Endothelial cell of umbilical vein (primary cell): ENCODE measurements at regions not wholly inside any gene's neighbourhood (a gene's known extent, or its start where the extent isn't known, plus 50 kb on each side); places are given as distances from the start of the nearest gene placed in this dataset.

Experiments used
- BruUV-seq: library from RNA; stranded (reverse); fragments of 400-500 nt; replicated peaks from 2 replicates; lab custom pipeline; 2021; lab: Mats Ljungman, UMichigan
- CTCF ChIA-PET: fragments of 300-600, 350-600 bp; sonication (Branson Sonifier 250); formaldehyde crosslinking; loops from one replicate; lab custom pipeline; 2021; ENCODE audit warnings: antibody characterized with exemption, inconsistent platforms; lab: Charles Lee
- POLR2A ChIA-PET: fragments of 300-600, 350-600 bp; sonication (Branson Sonifier 250); formaldehyde crosslinking; loops from one replicate; lab custom pipeline; 2021; ENCODE audit warnings: antibody characterized with exemption, inconsistent platforms; lab: Charles Lee
- DNase-seq: peaks from one replicate; pipeline ENCODE4 v3.0.0-alpha.2; 2011; ENCODE audit warnings: low read depth, low spot score
- FAIRE-seq: peaks from 2 replicates; lab custom pipeline; 2011; peaks lifted over from hg19 to GRCh38; lab: Jason Lieb, UNC
- H2AFZ ChIP-seq: 2 replicates; pipeline ENCODE4 v1.6.0; 2012; ENCODE audit warnings: low read depth, low read length, control low read depth, inconsistent platforms
- H3K27ac ChIP-seq: 2 replicates; pipeline ENCODE4 v1.5.1; 2011; ENCODE audit warnings: low read depth, mild to moderate bottlenecking, control low read depth, low read length, moderate library complexity; ENCODE audit not compliant: insufficient read depth
- H3K27me3 ChIP-seq, 2 experiments: 2 replicates each; pipeline versions ENCODE4 v1.6.0 to v1.6.1; 2011; ENCODE audit warnings: low read length in 2 of 2, mixed read lengths in 1 of 2; ENCODE audit not compliant: control insufficient read depth in 2 of 2, insufficient read depth in 2 of 2
- H3K36me3 ChIP-seq, 2 experiments: 2 replicates in 1 of 2; 3 replicates in 1 of 2; pipeline ENCODE4 v1.5.1; 2011; ENCODE audit warnings: low read length in 2 of 2, mild to moderate bottlenecking in 1 of 2, moderate library complexity in 1 of 2; ENCODE audit not compliant: control insufficient read depth in 2 of 2, insufficient read depth in 2 of 2; ENCODE audit errors: extremely low read depth in 1 of 2
- H3K4me1 ChIP-seq: 3 replicates; pipeline ENCODE4 v1.5.1; 2011; ENCODE audit warnings: mild to moderate bottlenecking, low read length; ENCODE audit not compliant: control insufficient read depth, insufficient read depth; ENCODE audit errors: extremely low read depth
- H3K4me2 ChIP-seq: 2 replicates; pipeline ENCODE4 v1.6.1; 2011; ENCODE audit warnings: low read length, control low read depth, mixed read lengths; ENCODE audit not compliant: insufficient read depth
- H3K4me3 ChIP-seq, 3 experiments: fragments of 200-600 bp in 1 of 3; sonication (generic), shearing (Covaris generic) in 1 of 3; replicated peaks in 1 of 3; 2 replicates each; pipeline ENCODE4 v1.5.1; 2011 to 2016; ENCODE audit warnings: control low read depth in 3 of 3, low read length in 3 of 3, mild to moderate bottlenecking in 2 of 3, inconsistent platforms in 1 of 3, low read depth in 1 of 3, moderate library complexity in 1 of 3; ENCODE audit not compliant: insufficient read depth in 1 of 3
- H3K79me2 ChIP-seq: 2 replicates; pipeline ENCODE4 v1.6.0; 2012; ENCODE audit warnings: low read length, inconsistent platforms; ENCODE audit not compliant: control insufficient read depth, insufficient read depth
- H3K9ac ChIP-seq: replicated peaks from 2 replicates; pipeline ENCODE3; 2011; ENCODE audit warnings: low read length, control low read depth; ENCODE audit not compliant: insufficient read depth; ENCODE audit errors: extremely low read depth
- H3K9me1 ChIP-seq: replicated peaks from 3 replicates; pipeline ENCODE4 v1.6.0; 2011; ENCODE audit warnings: mild to moderate bottlenecking, low read length; ENCODE audit not compliant: control insufficient read depth, insufficient read depth; ENCODE audit errors: extremely low read depth
- H3K9me3 ChIP-seq: replicated peaks from 2 replicates; pipeline ENCODE4 v1.5.1; 2012; ENCODE audit warnings: low read length, inconsistent platforms; ENCODE audit not compliant: control insufficient read depth, insufficient read depth
- H4K20me1 ChIP-seq: replicated peaks from 2 replicates; pipeline ENCODE3; 2011; ENCODE audit warnings: mild to moderate bottlenecking, low read length; ENCODE audit not compliant: control insufficient read depth, insufficient read depth; ENCODE audit errors: extremely low read depth
- EZH2 ChIP-seq: IDR thresholded peaks from 2 replicates; pipeline ENCODE4 v1.6.1; 2012; ENCODE audit warnings: borderline replicate concordance, low read depth, mild to moderate bottlenecking, moderate library complexity, low read length, inconsistent platforms; ENCODE audit not compliant: severe bottlenecking
- FOS ChIP-seq: IDR thresholded peaks from 2 replicates; pipeline ENCODE4 v1.6.1; 2011; ENCODE audit warnings: mild to moderate bottlenecking, low read length, moderate library complexity, borderline replicate concordance; ENCODE audit not compliant: insufficient read depth
- GATA2 ChIP-seq: IDR thresholded peaks from 2 replicates; pipeline ENCODE4 v1.7.0; 2011; ENCODE audit warnings: low read depth, mild to moderate bottlenecking, moderate library complexity, mixed read lengths, low read length; ENCODE audit not compliant: insufficient read length, insufficient read depth
- JUN ChIP-seq: IDR thresholded peaks from 2 replicates; pipeline ENCODE4 v1.6.1; 2011; ENCODE audit warnings: borderline replicate concordance, low read depth; ENCODE audit not compliant: insufficient read length, insufficient read depth
- MAX ChIP-seq: IDR thresholded peaks from 2 replicates; pipeline ENCODE4 v1.6.1; 2011; ENCODE audit not compliant: insufficient read depth, insufficient read length
- MYC ChIP-seq: IDR thresholded peaks from one replicate; pipeline ENCODE4 v1.6.1; 2011; ENCODE audit warnings: mild to moderate bottlenecking, low read depth, low read length
- POLR2A ChIP-seq: IDR thresholded peaks from 2 replicates; pipeline ENCODE4 v1.6.1; 2012; ENCODE audit warnings: low read depth, mild to moderate bottlenecking, control low read depth, low read length
- POLR2AphosphoS5 ChIP-seq: IDR thresholded peaks from 2 replicates; pipeline ENCODE4 v1.6.1; 2012; ENCODE audit warnings: low read depth, mild to moderate bottlenecking, control low read depth, low read length, moderate library complexity; ENCODE audit not compliant: insufficient read depth
- dilution Hi-C: fragments of 300-500 bp; cut with MboI; formaldehyde crosslinking; loops from one replicate; pipeline ENCODE4 v1.15.0; 2019; ENCODE audit warnings: low sequenced_read_pairs; ENCODE audit not compliant: extremely low pct_ligation_motif_present
- intact Hi-C: fragments of 100-400 bp; cut with micrococcal nuclease; formaldehyde crosslinking; loops from one replicate; pipeline ENCODE4 v1.10.0; 2022
- TF ChIP-seq, protein P1 (sequence below), 2 donors: IDR thresholded peaks; 1 replicate in 1 of 2; 2 replicates in 1 of 2; pipeline ENCODE4 v1.5.1; 2011; ENCODE audit warnings: low read length in 2 of 2, mild to moderate bottlenecking in 2 of 2, moderate library complexity in 2 of 2, control low read depth in 1 of 2, inconsistent platforms in 1 of 2, low read depth in 1 of 2; ENCODE audit not compliant: insufficient read depth in 1 of 2; ENCODE audit errors: extremely low read depth in 1 of 2

- no peak for DNase-seq
- intact Hi-C loops = no loop called here
- peaks cover 2 to 3% of the 10 kb centered on the region in 2 experiments for H3K27me3 ChIP-seq
- no peak overlapping the region for H3K4me2 ChIP-seq
- no peaks in the 10 kb centered on the region for H4K20me1 ChIP-seq
- H3K27ac ChIP-seq = no peak overlapping the region
- no peaks in the 10 kb centered on the region for H3K36me3 ChIP-seq
- no peaks in the 10 kb centered on the region for H3K79me2 ChIP-seq
- ChIA-PET CTCF (interaction anchor here (1.6 kb wide), 1 partner anchor 28 kb away, joined by 3 read pairs; no protein-coding TSS in a partner anchor), POLR2A (no interaction called here)
- FAIRE-seq = no peak
- no TSS peak for BruUV-seq
- dilution Hi-C loops = no loop called here
- H3K9ac ChIP-seq = no peak overlapping the region
- no peak overlapping the region for H2AFZ ChIP-seq
- H3K9me3 ChIP-seq = no peaks in the 10 kb centered on the region
- H3K9me1 ChIP-seq = no peaks in the 10 kb centered on the region
- H3K4me3 ChIP-seq = no peak overlapping the region
- H3K4me1 ChIP-seq = peaks cover 5% of the 10 kb centered on the region
- TF ChIP-seq MAX (no peak), POLR2A (no peak), GATA2 (no peak), POLR2AphosphoS5 (no peak), FOS (no peak), JUN (no peak), EZH2 (no peak), MYC (no peak)
- TF ChIP-seq, protein P1, sequence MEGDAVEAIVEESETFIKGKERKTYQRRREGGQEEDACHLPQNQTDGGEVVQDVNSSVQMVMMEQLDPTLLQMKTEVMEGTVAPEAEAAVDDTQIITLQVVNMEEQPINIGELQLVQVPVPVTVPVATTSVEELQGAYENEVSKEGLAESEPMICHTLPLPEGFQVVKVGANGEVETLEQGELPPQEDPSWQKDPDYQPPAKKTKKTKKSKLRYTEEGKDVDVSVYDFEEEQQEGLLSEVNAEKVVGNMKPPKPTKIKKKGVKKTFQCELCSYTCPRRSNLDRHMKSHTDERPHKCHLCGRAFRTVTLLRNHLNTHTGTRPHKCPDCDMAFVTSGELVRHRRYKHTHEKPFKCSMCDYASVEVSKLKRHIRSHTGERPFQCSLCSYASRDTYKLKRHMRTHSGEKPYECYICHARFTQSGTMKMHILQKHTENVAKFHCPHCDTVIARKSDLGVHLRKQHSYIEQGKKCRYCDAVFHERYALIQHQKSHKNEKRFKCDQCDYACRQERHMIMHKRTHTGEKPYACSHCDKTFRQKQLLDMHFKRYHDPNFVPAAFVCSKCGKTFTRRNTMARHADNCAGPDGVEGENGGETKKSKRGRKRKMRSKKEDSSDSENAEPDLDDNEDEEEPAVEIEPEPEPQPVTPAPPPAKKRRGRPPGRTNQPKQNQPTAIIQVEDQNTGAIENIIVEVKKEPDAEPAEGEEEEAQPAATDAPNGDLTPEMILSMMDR (IDR thresholded peaks at IDR 0.05; ENCODE audit: extremely low read depth in 1 of 2, insufficient read depth in 1 of 2, low read depth in 1 of 2, low read length in 2 of 2) = no peak
These were observed 131.5 kb downstream of the TMEM17 start for GRCh38 chr2:62374301-62375112.
